Epidermal melanocyte (primary cell): ENCODE measurements at regions not wholly inside any gene's neighbourhood (a gene's known extent, or its start where the extent isn't known, plus 50 kb on each side); places are given as distances from the start of the nearest gene placed in this dataset.
"Not testable (repeated sequence)": the region's sequence is repeated elsewhere in the genome, so short reads cannot be mapped to it uniquely, and the experiment has no call there.

ENCODE experiments used
- DNase-seq: peaks from one replicate; pipeline ENCODE4 v3.0.0; 2011; ENCODE audit warnings: low spot score; ENCODE audit not compliant: insufficient read length

- DNase-seq = no peak
These were observed 273.6 kb upstream of the SULF2 start for GRCh38 chr20:48058611-48059559.

DNA sequence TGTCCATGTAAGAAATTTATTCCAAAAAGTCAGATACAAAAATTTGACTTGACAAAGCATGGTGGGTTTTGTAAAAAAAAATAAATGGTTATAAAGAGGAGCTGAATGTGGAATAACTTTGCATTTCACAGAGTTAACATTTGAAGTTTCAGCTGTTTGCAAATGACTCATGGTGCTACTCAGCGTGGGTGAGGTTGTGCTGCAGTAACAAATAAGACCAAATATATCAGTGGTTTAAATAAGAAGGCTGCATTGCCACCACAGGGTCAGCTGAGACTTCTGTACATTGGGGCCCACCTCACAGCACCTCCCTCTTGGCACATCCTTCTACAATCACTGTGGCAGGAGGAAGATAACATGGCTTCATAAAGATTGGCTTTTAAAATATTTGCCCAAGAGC, 272.5 kb upstream of the SULF2 start:
- DNase-seq = no peak

GRCh38 chr20:48057251-48057650, 272.0 kb upstream of the SULF2 start:
- no peak for DNase-seq

DNA sequence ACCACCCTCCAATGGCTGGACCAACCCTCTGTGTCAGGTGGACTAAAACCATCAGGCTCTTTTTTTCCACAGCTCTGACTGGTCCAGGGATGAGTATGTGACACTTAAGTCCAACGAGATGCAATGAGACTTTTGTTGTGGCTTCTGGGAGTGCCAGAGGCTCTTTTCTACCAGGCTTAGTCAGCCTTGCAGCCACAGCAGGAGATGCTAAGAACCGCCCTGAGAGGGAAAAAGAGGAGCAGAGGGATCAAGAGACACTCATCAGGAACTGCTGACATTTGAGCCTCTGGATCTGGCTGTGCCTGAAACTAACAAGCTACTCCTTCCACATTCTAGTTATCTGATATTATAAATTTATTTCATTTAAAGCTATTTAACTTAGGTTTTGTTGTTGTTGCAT, 270.9 kb upstream of the SULF2 start:
- no peak for DNase-seq

GRCh38 chr20:48054051-48054450, 268.8 kb upstream of the SULF2 start:
- DNase-seq = no peak

DNA sequence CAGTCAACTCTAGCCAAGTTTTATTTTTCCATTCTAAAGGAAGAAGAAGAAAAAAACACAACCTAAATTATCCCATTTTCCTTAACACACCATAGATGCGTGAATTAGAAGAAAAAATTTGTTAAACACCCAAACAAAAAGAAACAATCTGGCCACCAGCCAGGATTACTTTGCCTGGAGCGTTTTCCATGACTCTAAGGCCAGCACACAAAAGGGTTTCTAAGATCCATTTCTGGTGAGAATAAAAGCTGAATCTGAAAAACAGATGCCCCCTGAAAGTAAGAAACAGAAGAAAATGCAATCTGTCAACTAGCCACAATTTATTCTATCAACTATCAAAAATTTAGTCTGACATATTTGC, 267.2 kb upstream of the SULF2 start:
- DNase-seq = no peak

GRCh38 chr20:48051794-48052474, 266.7 kb upstream of the SULF2 start:
- no peak for DNase-seq

- no peak for DNase-seq
These were observed 264.4 kb upstream of the SULF2 start for GRCh38 chr20:48049641-48050040.

GRCh38 chr20:48049171-48049570, 263.9 kb upstream of the SULF2 start:
- DNase-seq = no peak

- no peak for DNase-seq
These were observed 262.2 kb upstream of the SULF2 start for GRCh38 chr20:48047447-48047846.

DNA sequence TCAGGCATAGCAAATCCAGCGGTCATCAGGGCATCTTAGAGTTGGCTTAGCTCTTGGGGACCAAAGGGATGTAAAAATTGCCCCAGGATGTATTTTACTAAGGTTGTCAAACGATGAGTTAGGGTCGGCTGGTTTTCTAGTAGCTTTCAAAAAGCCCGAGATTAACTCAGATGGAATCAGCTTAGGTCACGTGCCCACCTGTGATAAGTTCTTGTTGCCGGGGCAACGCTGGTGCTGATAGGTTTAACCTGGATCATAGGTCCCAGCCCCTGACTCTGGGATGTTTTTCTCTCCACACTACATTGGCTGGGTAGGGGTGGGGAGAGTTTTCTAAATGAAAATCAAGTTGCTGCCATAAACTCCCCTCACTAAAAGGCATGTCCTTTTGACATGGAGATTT, 257.3 kb upstream of the SULF2 start:
- DNase-seq = no peak

DNA sequence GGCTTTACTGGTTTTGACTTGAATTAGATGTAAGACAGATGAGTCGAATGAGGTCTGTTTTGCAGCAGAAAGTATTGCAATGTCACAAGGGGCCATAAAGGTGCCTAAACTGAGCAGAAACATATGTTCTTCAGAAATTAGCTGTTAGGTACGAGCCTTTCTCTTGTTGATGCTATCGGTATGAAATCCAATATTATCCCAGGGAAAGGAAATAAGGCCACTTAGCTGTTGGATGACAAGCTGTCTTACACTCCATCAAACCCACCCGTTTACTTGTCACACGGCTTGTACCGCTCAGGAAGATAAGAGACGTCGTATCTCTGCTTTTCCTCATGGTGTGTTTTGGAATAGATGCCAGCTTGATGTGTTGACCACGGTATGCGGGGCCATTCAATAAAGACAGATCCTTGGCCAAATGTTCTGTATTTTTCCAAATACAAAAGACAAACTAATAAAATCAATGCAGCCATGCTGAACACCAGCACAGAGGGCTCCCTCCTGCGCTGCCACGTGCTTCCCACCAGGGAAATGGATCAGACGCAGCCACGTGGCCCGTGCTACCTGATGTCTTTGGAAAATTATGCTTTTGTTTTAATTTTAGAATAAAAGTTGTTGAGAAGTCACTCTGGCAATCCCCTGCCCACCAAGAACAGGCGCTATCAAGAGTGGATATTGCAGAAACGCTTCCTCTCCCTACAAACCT, 255.9 kb upstream of the SULF2 start:
- DNase-seq = no peak

- no peak for DNase-seq
These were observed 255.2 kb upstream of the SULF2 start for GRCh38 chr20:48040491-48040890.

DNA sequence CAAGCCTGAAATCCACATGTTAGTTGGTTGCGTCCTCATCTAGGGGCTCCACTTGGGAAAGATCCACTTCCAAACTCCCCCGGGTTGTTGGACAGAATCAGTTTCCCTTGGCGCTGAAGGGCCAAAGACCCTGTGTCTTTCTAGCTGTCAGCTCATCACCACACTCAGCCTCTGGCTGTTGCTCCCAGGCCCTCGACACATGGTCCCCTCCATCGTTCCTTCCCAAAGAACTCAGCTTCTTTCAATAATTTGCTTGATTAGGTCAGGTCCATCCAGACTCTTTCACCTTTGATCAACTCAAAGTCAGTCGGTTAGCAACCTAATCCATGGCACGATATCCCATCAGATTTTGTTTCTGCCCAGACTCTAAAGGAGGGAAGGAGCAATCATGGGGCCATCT, 254.8 kb upstream of the SULF2 start:
- DNase-seq = no peak

DNA sequence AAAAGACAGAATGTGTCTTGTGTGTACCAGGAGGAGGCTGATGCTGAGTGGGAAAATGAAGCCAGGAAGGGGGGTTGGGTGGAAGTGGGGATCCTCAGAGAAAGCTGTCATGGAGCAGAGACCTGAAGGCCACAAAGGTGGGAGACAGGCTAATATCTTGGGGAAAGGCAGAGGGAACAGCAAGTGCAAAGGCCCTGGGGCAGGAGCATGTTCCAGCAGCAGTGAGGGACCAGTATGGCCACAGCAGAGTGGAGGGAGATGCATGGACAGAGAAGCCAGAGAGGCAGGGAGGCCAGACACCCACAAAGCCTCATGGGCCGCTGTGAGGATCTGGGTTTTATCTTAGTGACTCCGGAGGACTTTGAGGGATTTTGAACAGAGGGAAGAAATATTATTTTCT, 254.2 kb upstream of the SULF2 start:
- no peak for DNase-seq

- DNase-seq = no peak
These were observed 253.4 kb upstream of the SULF2 start for GRCh38 chr20:48038713-48039112.

- not testable (repeated sequence) for DNase-seq
These were observed 252.5 kb upstream of the SULF2 start for GRCh38 chr20:48037798-48038197.

GRCh38 chr20:48035961-48036731, 250.9 kb upstream of the SULF2 start:
- no peak for DNase-seq

DNA sequence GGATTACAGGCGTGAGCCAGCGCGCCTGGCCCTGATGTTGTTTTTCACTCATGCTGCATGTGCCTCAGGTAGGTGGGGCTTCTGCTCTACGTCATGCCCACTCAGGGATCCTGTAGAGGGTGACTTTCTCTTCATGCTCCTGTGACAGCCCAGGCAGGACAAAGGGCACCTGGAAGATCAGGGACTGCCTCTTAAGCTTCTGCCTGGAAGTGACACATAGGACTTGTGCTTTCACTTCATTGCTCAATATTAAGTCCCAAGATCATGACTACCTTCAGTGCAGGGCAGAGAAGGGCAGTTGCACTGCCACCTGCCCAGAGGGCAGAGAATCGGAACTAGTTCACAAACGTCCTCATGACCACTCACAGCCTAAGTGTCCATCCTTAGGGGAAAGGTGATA, 249.5 kb upstream of the SULF2 start:
- DNase-seq = no peak

- not testable (repeated sequence) for DNase-seq
These were observed 247.7 kb upstream of the SULF2 start for GRCh38 chr20:48033005-48033404.

DNA sequence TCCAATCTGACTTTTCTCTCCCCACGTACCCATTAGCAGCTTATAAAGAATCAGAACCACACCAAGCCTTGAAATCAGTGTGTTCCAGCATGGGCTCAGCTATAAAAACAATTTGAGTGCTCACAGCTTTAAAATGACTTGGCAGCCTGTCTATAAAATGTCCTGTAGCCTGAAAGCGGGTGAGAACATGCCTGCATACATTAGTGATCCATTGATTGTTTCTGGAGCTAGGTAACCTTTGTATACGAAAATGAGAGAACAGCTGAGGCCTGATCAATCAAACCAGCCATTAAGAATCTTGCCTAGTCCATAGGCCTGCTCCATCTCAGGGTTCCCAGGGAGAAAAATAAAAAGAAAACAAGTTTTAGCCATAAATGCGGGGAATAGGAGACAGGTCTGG, 245.8 kb upstream of the SULF2 start:
- DNase-seq = no peak
